GM21423 (cell line): ENCODE measurements at regions not wholly inside any gene's neighbourhood (a gene's known extent, or its start where the extent isn't known, plus 50 kb on each side); places are given as distances from the start of the nearest gene placed in this dataset.

Experiments
- ATAC-seq: cut with Tn5 transposase; IDR thresholded peaks from one replicate; pipeline ENCODE4 v1.9.1; 2021; ENCODE audit warnings: mild to moderate bottlenecking, moderate library complexity; ENCODE audit not compliant: unreplicated experiment

- no peak for ATAC-seq
Measured at GRCh38 chr16:64826374-64826773, 295.5 kb downstream of the CDH11 start.

- no peak for ATAC-seq
Measured at GRCh38 chr16:64823481-64824075, 298.3 kb downstream of the CDH11 start.

GRCh38 chr16:64809876-64810629 is 311.8 kb downstream of the CDH11 start:
- no peak for ATAC-seq

GRCh38 chr16:64808474-64808873 is 313.4 kb downstream of the CDH11 start:
- ATAC-seq: no peak

GRCh38 chr16:64791756-64792155 is 330.1 kb downstream of the CDH11 start:
- no peak for ATAC-seq

- no peak for ATAC-seq
Measured at GRCh38 chr16:64784635-64785034, 337.2 kb downstream of the CDH11 start.

GRCh38 chr16:64782484-64782883 is 339.4 kb downstream of the CDH11 start:
- no peak for ATAC-seq

- no peak for ATAC-seq
Measured at GRCh38 chr16:64780445-64780844, 341.4 kb downstream of the CDH11 start.

- no peak for ATAC-seq
Measured at GRCh38 chr16:64778777-64779176, 343.1 kb downstream of the CDH11 start.

- ATAC-seq: no peak
Measured at GRCh38 chr16:64773638-64774037, 348.2 kb downstream of the CDH11 start.

- ATAC-seq: no peak
Measured at GRCh38 chr16:64773184-64773583, 348.7 kb downstream of the CDH11 start.

GRCh38 chr16:64771273-64771672 is 350.6 kb downstream of the CDH11 start:
- ATAC-seq: no peak

GRCh38 chr16:64762211-64762610 is 359.7 kb downstream of the CDH11 start:
- no peak for ATAC-seq

- ATAC-seq: no peak
Measured at GRCh38 chr16:64754279-64754678, 367.6 kb downstream of the CDH11 start.

- no peak for ATAC-seq
Measured at GRCh38 chr16:64751906-64752305, 370.0 kb downstream of the CDH11 start.

- no peak for ATAC-seq
Measured at GRCh38 chr16:64749346-64749745, 372.5 kb downstream of the CDH11 start.

- ATAC-seq: no peak
Measured at GRCh38 chr16:64745258-64745930, 376.5 kb downstream of the CDH11 start.

GRCh38 chr16:64742455-64743223 is 379.2 kb downstream of the CDH11 start:
- no peak for ATAC-seq

GRCh38 chr16:64740261-64740660 is 381.6 kb downstream of the CDH11 start:
- no peak for ATAC-seq

GRCh38 chr16:64738321-64738960 is 383.4 kb downstream of the CDH11 start:
- ATAC-seq: no peak

GRCh38 chr16:64736857-64737256 is 385.0 kb downstream of the CDH11 start:
- no peak for ATAC-seq
